ENCODE measurements at regions not wholly inside any gene's neighbourhood (a gene's known extent, or its start where the extent isn't known, plus 50 kb on each side); places are given as distances from the start of the nearest gene placed in this dataset.

GRCh38 chr11:116530705-116531104 is 242.1 kb downstream of the BUD13 start:
- Histone ChIP-seq H4K20me1 (ENCODE audit: insufficient read depth) (no peaks in the 10 kb centered on the region), H3K79me2 (ENCODE audit: insufficient read depth) (no peaks in the 10 kb centered on the region), H3K4me3 (ENCODE audit: low read depth in 2 of 2, low read length in 1 of 2) (no peak overlapping the region), H3F3A (replicated peaks; ENCODE audit: insufficient read depth) (no peaks in the 10 kb centered on the region), H3K4me2 (no peak overlapping the region), H3K4me1 (ENCODE audit: control insufficient read depth in 1 of 2, insufficient read depth in 2 of 2, low read depth in 1 of 2, low read length in 1 of 2) (peaks cover 0 to 4% of the 10 kb centered on the region in 2 experiments; a peak in 1 of 4 replicates), H3K9me2 (no peaks in the 10 kb centered on the region), H3K27ac (ENCODE audit: low read depth in 2 of 2, low read length in 1 of 2) (no peak overlapping the region), H3K9ac (no peak overlapping the region), H3K36me3 (replicated peaks in 1 of 2; ENCODE audit: control insufficient read depth in 1 of 2, insufficient read depth in 2 of 2, low read length in 1 of 2) (no peaks in the 10 kb centered on the region), H2AFZ (ENCODE audit: low read depth) (no peak overlapping the region), H3K9me3 (no peaks in the 10 kb centered on the region), H3K27me3 (ENCODE audit: insufficient read depth) (peaks cover 10% of the 10 kb centered on the region; the same call in 1 of the 2 replicates)
- 47% methylated on average over 2 of the region's 2 CpGs for WGBS (ENCODE audit: low lambda C conversion rate)
- ChIA-PET POLR2A (no interaction called here), CTCF (interaction anchor here (1.9 kb wide), 1 partner anchor 25 kb away, joined by 5 read pairs; no protein-coding TSS in a partner anchor)
- no peak for TF ChIP-seq TCF12 (IDR thresholded peaks at IDR 0.05)
- no peak for TF ChIP-seq IRF3 (IDR thresholded peaks at IDR 0.05; ENCODE audit: low read depth, low read length)
- no peak for TF ChIP-seq RAD21 (IDR thresholded peaks at IDR 0.05; ENCODE audit: low read length)
- TF ChIP-seq JUND (IDR thresholded peaks at IDR 0.05) = no peak
- no peak for TF ChIP-seq GABPA (IDR thresholded peaks at IDR 0.05; ENCODE audit: low read depth)
- TF ChIP-seq FOXM1 (IDR thresholded peaks at IDR 0.05; ENCODE audit: low read depth) = no peak
- TF ChIP-seq EP300 (IDR thresholded peaks at IDR 0.05; ENCODE audit: borderline replicate concordance in 1 of 2, low read depth in 1 of 2, low read length in 1 of 2) = no peak
- TF ChIP-seq TEAD4 (IDR thresholded peaks at IDR 0.05; ENCODE audit: borderline replicate concordance, insufficient read depth) = no peak
- no peak for TF ChIP-seq GATA2 (CRISPR knock-in tag; IDR thresholded peaks at IDR 0.05)
- no peak for TF ChIP-seq USF2 (IDR thresholded peaks at IDR 0.05; ENCODE audit: borderline replicate concordance, low read depth, low read length)
- TF ChIP-seq YY1 (IDR thresholded peaks at IDR 0.05; ENCODE audit: low read depth) = no peak
- no peak for TF ChIP-seq NRF1 (IDR thresholded peaks at IDR 0.05; ENCODE audit: low read depth, low read length)
- no peak for TF ChIP-seq USF1 (IDR thresholded peaks at IDR 0.05; ENCODE audit: borderline replicate concordance, low read depth)
- TF ChIP-seq RFX5 (IDR thresholded peaks at IDR 0.05; ENCODE audit: low read length) = no peak
- no peak for TF ChIP-seq MAX (IDR thresholded peaks at IDR 0.05; ENCODE audit: low read depth)
- TF ChIP-seq FOXJ3 (CRISPR knock-in tag; IDR thresholded peaks at IDR 0.05) = no peak
- no peak for TF ChIP-seq SIN3A (IDR thresholded peaks at IDR 0.05; ENCODE audit: borderline replicate concordance, low read depth, low read length)
- no peak for DNase-seq

Measured in SK-N-SH (cell line).